OCI-LY3 (cell line): ENCODE measurements at regions not wholly inside any gene's neighbourhood (a gene's known extent, or its start where the extent isn't known, plus 50 kb on each side); places are given as distances from the start of the nearest gene placed in this dataset.

Experiments
- H2AFZ ChIP-seq: fragments of 200-600, 300-600 bp; shearing (Covaris generic); 2 replicates; pipeline ENCODE4 v1.6.0; 2014; ENCODE audit warnings: antibody characterized with exemption, low read depth, low read length
- H3K27ac ChIP-seq: fragments of 200-600, 300-600 bp; sonication (generic); 2 replicates; pipeline ENCODE4 v1.5.1; 2014; ENCODE audit warnings: mild to moderate bottlenecking, low read length, moderate library complexity, mixed read lengths
- H3K27me3 ChIP-seq: fragments of 200-600, 300-600 bp; sonication (generic); 2 replicates; pipeline ENCODE4 v1.6.1; 2014; ENCODE audit warnings: low read depth, low read length, mixed read lengths
- H3K36me3 ChIP-seq: fragments of 200-600, 300-600 bp; sonication (generic); replicated peaks from 2 replicates; pipeline ENCODE3; 2014; ENCODE audit warnings: low read depth, low read length, mixed read lengths
- H3K4me1 ChIP-seq: fragments of 300-600, 200-600 bp; sonication (generic); 2 replicates; pipeline ENCODE4 v1.6.1; 2014; ENCODE audit warnings: low read length, mixed read lengths
- H3K4me2 ChIP-seq: fragments of 200-600, 300-600 bp; sonication (generic); 2 replicates; pipeline ENCODE4 v1.6.1; 2014; ENCODE audit warnings: low read length, mixed read lengths
- H3K4me3 ChIP-seq: fragments of 300-600, 200-600 bp; sonication (generic); 2 replicates; pipeline ENCODE4 v1.5.1; 2014; ENCODE audit warnings: antibody characterized with exemption, mild to moderate bottlenecking, low read length, moderate library complexity
- H3K79me2 ChIP-seq: fragments of 300-600, 200-600 bp; shearing (Covaris generic); 2 replicates; pipeline ENCODE4 v1.6.1; 2014; ENCODE audit warnings: mild to moderate bottlenecking, low read length, mixed read lengths
- H3K9ac ChIP-seq: fragments of 300-600, 200-600 bp; shearing (Covaris generic); 2 replicates; pipeline ENCODE4 v1.6.0; 2014; ENCODE audit warnings: mild to moderate bottlenecking, low read length, moderate library complexity
- H3K9me3 ChIP-seq: fragments of 200-600, 300-600 bp; shearing (Covaris generic); 2 replicates; pipeline ENCODE4 v1.6.1; 2014; ENCODE audit warnings: low read length, mixed read lengths; ENCODE audit not compliant: insufficient read depth
- H4K20me1 ChIP-seq: fragments of 200-600, 300-600 bp; sonication (generic); 2 replicates; pipeline ENCODE4 v1.6.1; 2016; ENCODE audit warnings: low read length, mixed read lengths; ENCODE audit not compliant: insufficient read depth
- EZH2phosphoT487 ChIP-seq: fragments of 200-600 bp; shearing (Covaris generic); IDR thresholded peaks from 2 replicates; pipeline ENCODE4 v1.6.1; 2018; ENCODE audit warnings: antibody characterized with exemption, mixed run types, low read depth
- TF ChIP-seq, protein P1 (sequence below): fragments of 200-600, 300-600 bp; sonication (generic); IDR thresholded peaks from 2 replicates; pipeline ENCODE4 v1.5.1; 2014; ENCODE audit warnings: antibody characterized with exemption, low read length, low read depth

DNA sequence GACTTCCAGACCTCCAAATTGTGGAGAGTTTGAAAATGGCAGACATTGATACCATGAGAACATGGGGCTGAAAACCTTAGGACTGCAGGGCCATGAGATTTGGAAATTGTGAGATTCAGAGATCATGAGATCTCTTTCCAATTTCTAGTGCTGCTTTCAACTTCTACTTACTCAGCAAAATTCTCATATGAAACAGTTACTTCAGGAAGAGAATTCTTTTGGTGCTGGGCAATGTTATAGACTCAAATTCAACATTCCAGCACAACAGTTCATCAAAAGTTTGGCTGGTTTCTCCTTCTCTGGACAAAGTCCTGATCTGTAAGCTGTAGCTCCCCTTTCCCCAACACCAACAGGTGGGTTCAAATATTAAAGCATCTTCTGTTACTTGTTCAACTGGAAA, 506.9 kb upstream of the NECTIN3 start:
- H4K20me1 ChIP-seq: no peaks in the 10 kb centered on the region
- H3K27me3 ChIP-seq: no peaks in the 10 kb centered on the region
- H3K27ac ChIP-seq: no peak overlapping the region
- no peak overlapping the region for H3K4me3 ChIP-seq
- H3K4me2 ChIP-seq: no peak overlapping the region
- H2AFZ ChIP-seq: no peak overlapping the region
- H3K36me3 ChIP-seq: no peaks in the 10 kb centered on the region
- H3K9me3 ChIP-seq: no peaks in the 10 kb centered on the region
- TF ChIP-seq EZH2phosphoT487: no peak
- TF ChIP-seq, protein P1, sequence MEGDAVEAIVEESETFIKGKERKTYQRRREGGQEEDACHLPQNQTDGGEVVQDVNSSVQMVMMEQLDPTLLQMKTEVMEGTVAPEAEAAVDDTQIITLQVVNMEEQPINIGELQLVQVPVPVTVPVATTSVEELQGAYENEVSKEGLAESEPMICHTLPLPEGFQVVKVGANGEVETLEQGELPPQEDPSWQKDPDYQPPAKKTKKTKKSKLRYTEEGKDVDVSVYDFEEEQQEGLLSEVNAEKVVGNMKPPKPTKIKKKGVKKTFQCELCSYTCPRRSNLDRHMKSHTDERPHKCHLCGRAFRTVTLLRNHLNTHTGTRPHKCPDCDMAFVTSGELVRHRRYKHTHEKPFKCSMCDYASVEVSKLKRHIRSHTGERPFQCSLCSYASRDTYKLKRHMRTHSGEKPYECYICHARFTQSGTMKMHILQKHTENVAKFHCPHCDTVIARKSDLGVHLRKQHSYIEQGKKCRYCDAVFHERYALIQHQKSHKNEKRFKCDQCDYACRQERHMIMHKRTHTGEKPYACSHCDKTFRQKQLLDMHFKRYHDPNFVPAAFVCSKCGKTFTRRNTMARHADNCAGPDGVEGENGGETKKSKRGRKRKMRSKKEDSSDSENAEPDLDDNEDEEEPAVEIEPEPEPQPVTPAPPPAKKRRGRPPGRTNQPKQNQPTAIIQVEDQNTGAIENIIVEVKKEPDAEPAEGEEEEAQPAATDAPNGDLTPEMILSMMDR: no peak
- peaks cover 7% of the 10 kb centered on the region; the same call in 1 of the 2 replicates for H3K4me1 ChIP-seq
- H3K79me2 ChIP-seq: no peaks in the 10 kb centered on the region
- no peak overlapping the region for H3K9ac ChIP-seq

DNA sequence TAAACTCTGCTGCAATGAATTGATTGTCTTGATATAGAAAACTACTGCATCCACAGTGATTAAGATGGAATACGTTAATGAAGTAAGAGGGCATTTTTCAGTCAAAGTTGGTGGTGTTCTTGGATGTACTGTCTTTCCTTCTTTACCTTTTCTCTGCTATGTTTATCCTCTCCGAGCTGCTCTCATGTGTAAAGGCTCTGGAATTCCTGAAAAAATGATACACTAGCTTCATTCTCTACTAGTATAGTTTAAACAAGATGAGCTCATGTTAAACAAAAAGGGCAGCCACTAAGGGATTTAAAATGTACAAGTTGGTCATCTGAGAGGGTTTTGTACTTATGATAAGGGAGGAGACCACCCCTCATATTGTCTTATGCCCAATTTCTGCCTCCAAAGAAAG, 504.6 kb upstream of the NECTIN3 start:
- no peak overlapping the region for H2AFZ ChIP-seq
- no peaks in the 10 kb centered on the region for H3K36me3 ChIP-seq
- no peaks in the 10 kb centered on the region for H3K79me2 ChIP-seq
- peaks cover 7% of the 10 kb centered on the region; the same call in 1 of the 2 replicates for H3K4me1 ChIP-seq
- H3K27ac ChIP-seq: no peak overlapping the region
- no peak overlapping the region for H3K4me3 ChIP-seq
- H4K20me1 ChIP-seq: no peaks in the 10 kb centered on the region
- H3K9me3 ChIP-seq: no peaks in the 10 kb centered on the region
- TF ChIP-seq, protein P1: no peak
- TF ChIP-seq EZH2phosphoT487: no peak
- H3K4me2 ChIP-seq: no peak overlapping the region
- H3K27me3 ChIP-seq: no peaks in the 10 kb centered on the region
- H3K9ac ChIP-seq: no peak overlapping the region

DNA sequence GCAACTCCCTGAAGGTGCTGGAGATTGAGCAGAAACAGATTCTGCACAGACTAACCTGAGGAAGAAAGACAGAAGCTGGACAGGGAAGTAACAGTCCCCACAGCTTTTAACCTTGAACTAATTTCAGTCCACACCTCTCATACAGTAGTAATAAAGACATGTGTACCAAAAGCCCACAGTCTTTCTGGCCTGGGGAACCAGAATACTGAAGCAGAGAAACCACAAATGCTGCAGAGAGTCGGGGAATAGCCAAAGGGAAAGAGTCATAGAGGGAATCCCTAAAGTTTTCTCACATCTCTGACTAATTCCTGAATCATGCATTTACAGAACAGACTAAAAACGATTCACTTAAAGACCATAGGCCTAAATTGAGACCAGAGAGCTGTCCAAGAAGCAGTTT, 503.4 kb upstream of the NECTIN3 start:
- Histone ChIP-seq H3K4me3 (no peak overlapping the region), H3K27me3 (no peaks in the 10 kb centered on the region), H3K79me2 (no peaks in the 10 kb centered on the region), H2AFZ (no peak overlapping the region), H3K4me1 (peaks cover 7% of the 10 kb centered on the region; the same call in 1 of the 2 replicates), H4K20me1 (no peaks in the 10 kb centered on the region), H3K9me3 (no peaks in the 10 kb centered on the region), H3K36me3 (no peaks in the 10 kb centered on the region), H3K27ac (no peak overlapping the region), H3K4me2 (no peak overlapping the region), H3K9ac (no peak overlapping the region)
- TF ChIP-seq, protein P1: no peak
- no peak for TF ChIP-seq EZH2phosphoT487

DNA sequence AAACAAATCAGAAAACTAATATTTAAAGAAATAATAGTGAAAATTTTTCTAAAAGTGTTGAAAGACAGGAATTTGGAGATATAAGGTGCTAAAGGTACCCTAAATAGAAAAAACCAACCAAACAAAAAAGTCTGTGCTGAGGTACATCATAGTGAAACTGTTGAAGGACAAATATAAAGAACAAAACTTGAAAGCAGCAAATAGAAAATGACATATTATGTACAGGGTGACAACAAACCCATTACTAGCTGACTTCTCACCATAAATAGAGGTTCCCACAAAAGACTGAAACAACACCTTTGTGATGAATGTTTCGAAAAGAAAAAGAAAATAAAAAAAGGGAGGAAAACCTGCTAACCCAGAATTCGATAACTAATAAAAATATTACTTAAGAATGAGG, 502.5 kb upstream of the NECTIN3 start:
- H3K4me3 ChIP-seq: no peak overlapping the region
- no peaks in the 10 kb centered on the region for H3K27me3 ChIP-seq
- no peaks in the 10 kb centered on the region for H4K20me1 ChIP-seq
- H3K4me2 ChIP-seq: no peak overlapping the region
- peaks cover 7% of the 10 kb centered on the region; the same call in 1 of the 2 replicates for H3K4me1 ChIP-seq
- H2AFZ ChIP-seq: no peak overlapping the region
- H3K27ac ChIP-seq: no peak overlapping the region
- H3K79me2 ChIP-seq: no peaks in the 10 kb centered on the region
- no peaks in the 10 kb centered on the region for H3K9me3 ChIP-seq
- no peak for TF ChIP-seq EZH2phosphoT487
- TF ChIP-seq, protein P1: no peak
- no peak overlapping the region for H3K9ac ChIP-seq
- H3K36me3 ChIP-seq: no peaks in the 10 kb centered on the region
